ENCODE measurements at regions not wholly inside any gene's neighbourhood (a gene's known extent, or its start where the extent isn't known, plus 50 kb on each side); places are given as distances from the start of the nearest gene placed in this dataset.

DNA sequence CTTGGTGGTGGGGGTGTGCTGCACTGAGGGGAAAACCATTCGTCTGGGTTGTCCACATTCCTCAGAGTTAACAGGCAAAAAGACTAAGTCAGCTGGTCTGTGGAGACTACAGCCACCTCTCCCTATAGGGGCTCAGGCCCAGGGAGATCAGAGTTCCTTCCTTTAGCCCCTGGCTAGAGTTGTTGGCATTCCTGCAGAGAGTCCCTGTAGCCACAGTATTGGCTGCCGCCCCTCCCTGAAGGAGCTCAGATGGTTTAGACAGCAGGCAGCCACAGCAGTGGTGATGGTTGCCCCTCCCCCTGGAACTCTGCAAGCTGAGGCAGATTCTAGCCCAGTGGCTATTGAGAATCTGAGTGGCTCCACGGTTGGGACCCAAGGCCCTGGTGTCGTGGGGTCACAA, 1072.5 kb upstream of the ATXN7L3B start:
- TF ChIP-seq, protein P1, sequence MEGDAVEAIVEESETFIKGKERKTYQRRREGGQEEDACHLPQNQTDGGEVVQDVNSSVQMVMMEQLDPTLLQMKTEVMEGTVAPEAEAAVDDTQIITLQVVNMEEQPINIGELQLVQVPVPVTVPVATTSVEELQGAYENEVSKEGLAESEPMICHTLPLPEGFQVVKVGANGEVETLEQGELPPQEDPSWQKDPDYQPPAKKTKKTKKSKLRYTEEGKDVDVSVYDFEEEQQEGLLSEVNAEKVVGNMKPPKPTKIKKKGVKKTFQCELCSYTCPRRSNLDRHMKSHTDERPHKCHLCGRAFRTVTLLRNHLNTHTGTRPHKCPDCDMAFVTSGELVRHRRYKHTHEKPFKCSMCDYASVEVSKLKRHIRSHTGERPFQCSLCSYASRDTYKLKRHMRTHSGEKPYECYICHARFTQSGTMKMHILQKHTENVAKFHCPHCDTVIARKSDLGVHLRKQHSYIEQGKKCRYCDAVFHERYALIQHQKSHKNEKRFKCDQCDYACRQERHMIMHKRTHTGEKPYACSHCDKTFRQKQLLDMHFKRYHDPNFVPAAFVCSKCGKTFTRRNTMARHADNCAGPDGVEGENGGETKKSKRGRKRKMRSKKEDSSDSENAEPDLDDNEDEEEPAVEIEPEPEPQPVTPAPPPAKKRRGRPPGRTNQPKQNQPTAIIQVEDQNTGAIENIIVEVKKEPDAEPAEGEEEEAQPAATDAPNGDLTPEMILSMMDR (IDR thresholded peaks at IDR 0.05), result no peak
- no peak overlapping the region for H3K9ac ChIP-seq
- H3K4me3 ChIP-seq (ENCODE audit: low read depth, low read length), result no peak overlapping the region
- H3K27ac ChIP-seq, result no peak overlapping the region
- H3K79me2 ChIP-seq, result no peaks in the 10 kb centered on the region
- no peak overlapping the region for H2AFZ ChIP-seq
- no peaks in the 10 kb centered on the region for H3K36me3 ChIP-seq (ENCODE audit: control insufficient read depth, insufficient read depth, low read length)
- H3K4me1 ChIP-seq, result no peaks in the 10 kb centered on the region
- H3K27me3 ChIP-seq (ENCODE audit: control insufficient read depth, insufficient read depth, low read length), result no peaks in the 10 kb centered on the region
- no peak overlapping the region for H3K4me2 ChIP-seq (ENCODE audit: low read length)
- H3K9me3 ChIP-seq (ENCODE audit: control insufficient read depth, low read length), result no peaks in the 10 kb centered on the region

DNA sequence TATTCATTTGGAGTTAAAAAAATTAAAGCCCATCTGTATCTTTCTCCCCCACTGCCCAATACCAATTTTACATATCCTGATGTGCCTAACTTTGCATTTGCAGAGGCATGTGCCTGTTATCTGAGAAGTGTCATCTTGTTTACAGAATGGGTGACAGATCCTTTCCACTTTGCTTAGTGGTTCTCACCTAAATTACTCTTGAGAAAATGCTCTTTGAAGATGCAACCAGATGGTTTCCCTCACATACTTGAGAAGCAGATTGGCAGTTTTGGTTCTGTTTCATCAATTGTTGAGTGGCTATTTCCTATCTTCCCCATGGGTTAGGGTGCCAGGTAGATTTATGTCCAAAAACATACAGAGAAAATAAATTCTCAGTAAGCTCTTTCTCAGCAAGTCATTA, 1051.4 kb upstream of the ATXN7L3B start:
- Histone ChIP-seq H3K79me2 (no peaks in the 10 kb centered on the region), H3K4me3 (ENCODE audit: low read depth, low read length) (no peak overlapping the region), H3K9ac (no peak overlapping the region), H3K27ac (no peak overlapping the region), H3K4me2 (ENCODE audit: low read length) (no peak overlapping the region), H3K36me3 (ENCODE audit: control insufficient read depth, insufficient read depth, low read length) (no peaks in the 10 kb centered on the region), H2AFZ (no peak overlapping the region), H3K4me1 (no peaks in the 10 kb centered on the region), H3K27me3 (ENCODE audit: control insufficient read depth, insufficient read depth, low read length) (no peaks in the 10 kb centered on the region), H3K9me3 (ENCODE audit: control insufficient read depth, low read length) (no peaks in the 10 kb centered on the region)
- TF ChIP-seq, protein P1 (IDR thresholded peaks at IDR 0.05), result no peak

DNA sequence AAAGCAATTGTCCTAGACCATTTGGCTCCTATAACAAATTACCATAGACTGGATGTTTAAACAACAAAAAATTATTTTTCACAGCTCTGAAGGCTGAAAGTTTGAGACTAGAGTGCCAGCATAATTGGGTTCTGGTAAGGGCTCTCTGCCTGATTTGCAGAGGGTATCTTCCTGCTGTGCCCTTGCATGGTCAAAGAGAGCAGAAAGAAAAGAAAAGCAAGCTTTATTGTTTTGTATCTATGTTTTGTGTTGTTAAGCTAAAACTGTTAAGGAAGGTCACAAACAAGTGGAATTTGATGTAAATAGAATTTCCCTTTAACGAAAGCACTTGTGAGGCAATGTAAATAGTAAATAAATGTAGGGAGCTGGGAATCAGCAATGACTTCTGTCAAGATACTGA, 1031.0 kb upstream of the ATXN7L3B start:
- Histone ChIP-seq H3K27ac (no peak overlapping the region), H3K79me2 (no peaks in the 10 kb centered on the region), H2AFZ (no peak overlapping the region), H3K9ac (no peak overlapping the region), H3K9me3 (ENCODE audit: control insufficient read depth, low read length) (no peaks in the 10 kb centered on the region), H3K36me3 (ENCODE audit: control insufficient read depth, insufficient read depth, low read length) (no peaks in the 10 kb centered on the region), H3K4me2 (ENCODE audit: low read length) (no peak overlapping the region), H3K4me3 (ENCODE audit: low read depth, low read length) (no peak overlapping the region), H3K4me1 (no peaks in the 10 kb centered on the region), H3K27me3 (ENCODE audit: control insufficient read depth, insufficient read depth, low read length) (no peaks in the 10 kb centered on the region)
- TF ChIP-seq, protein P1 (IDR thresholded peaks at IDR 0.05), result no peak

DNA sequence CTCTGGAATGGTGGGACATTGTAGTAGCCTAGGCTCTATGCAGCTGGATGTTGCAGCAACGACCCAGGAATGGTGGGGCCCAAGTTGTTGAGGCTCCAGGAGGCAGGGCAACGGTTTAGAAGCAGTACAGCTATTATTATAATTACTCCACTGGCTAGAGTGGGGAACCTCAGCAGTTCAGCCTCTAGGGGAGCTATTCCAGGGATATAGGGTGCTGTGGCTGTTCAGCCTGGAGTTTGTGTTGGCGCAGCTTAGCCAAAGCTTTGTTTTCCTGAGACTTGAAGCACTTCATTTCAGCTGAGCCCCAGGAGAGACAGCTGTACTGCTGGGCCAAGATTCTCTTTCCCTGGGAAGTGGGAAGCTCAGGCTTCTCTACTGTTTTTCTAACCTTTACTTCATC, 1023.0 kb upstream of the ATXN7L3B start:
- Histone ChIP-seq H3K4me2 (ENCODE audit: low read length) (no peak overlapping the region), H2AFZ (no peak overlapping the region), H3K4me3 (ENCODE audit: low read depth, low read length) (no peak overlapping the region), H3K27me3 (ENCODE audit: control insufficient read depth, insufficient read depth, low read length) (no peaks in the 10 kb centered on the region), H3K9me3 (ENCODE audit: control insufficient read depth, low read length) (peaks cover 2% of the 10 kb centered on the region), H3K4me1 (no peaks in the 10 kb centered on the region), H3K79me2 (no peaks in the 10 kb centered on the region), H3K9ac (no peak overlapping the region), H3K27ac (no peak overlapping the region), H3K36me3 (ENCODE audit: control insufficient read depth, insufficient read depth, low read length) (no peaks in the 10 kb centered on the region)
- TF ChIP-seq, protein P1 (IDR thresholded peaks at IDR 0.05), result no peak

DNA sequence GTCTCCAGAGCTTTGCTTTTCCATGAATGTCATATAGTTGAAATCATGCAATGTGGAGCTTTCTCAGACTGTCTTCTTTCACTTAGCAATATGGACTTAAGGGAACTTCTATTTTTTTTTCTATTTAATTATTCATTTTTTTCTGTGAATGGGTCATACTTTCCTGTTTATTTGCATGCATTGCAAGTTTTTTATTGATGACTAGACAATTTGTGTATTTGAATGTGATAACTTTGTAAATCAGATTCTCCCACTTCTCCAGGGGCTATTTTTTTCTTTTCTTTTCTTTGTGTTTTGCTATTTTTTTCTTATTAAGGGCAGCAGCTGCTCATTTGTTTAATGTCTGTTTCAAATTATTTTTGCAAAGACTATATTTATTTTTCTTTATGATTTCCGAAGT, 1019.8 kb upstream of the ATXN7L3B start:
- Histone ChIP-seq H3K27me3 (ENCODE audit: control insufficient read depth, insufficient read depth, low read length) (no peaks in the 10 kb centered on the region), H3K9ac (no peak overlapping the region), H3K4me2 (ENCODE audit: low read length) (no peak overlapping the region), H3K36me3 (ENCODE audit: control insufficient read depth, insufficient read depth, low read length) (no peaks in the 10 kb centered on the region), H3K4me1 (no peaks in the 10 kb centered on the region), H3K79me2 (no peaks in the 10 kb centered on the region), H3K27ac (no peak overlapping the region), H2AFZ (no peak overlapping the region), H3K9me3 (ENCODE audit: control insufficient read depth, low read length) (peaks cover 2% of the 10 kb centered on the region), H3K4me3 (ENCODE audit: low read depth, low read length) (no peak overlapping the region)
- TF ChIP-seq, protein P1 (IDR thresholded peaks at IDR 0.05), result no peak
